Naive B cell (primary cell): ENCODE measurements at regions not wholly inside any gene's neighbourhood (a gene's known extent, or its start where the extent isn't known, plus 50 kb on each side); places are given as distances from the start of the nearest gene placed in this dataset.

Experiments
- ATAC-seq, 2 donors: fragments of 150-1000 bp; cut with Tn5 transposase; 2 replicates each; pipeline ENCODE4 v1.10.0; 2021; ENCODE audit warnings: low read depth in 2 of 2, mild to moderate bottlenecking in 2 of 2, moderate library complexity in 2 of 2
- DNase-seq: peaks from one replicate; pipeline ENCODE4 v3.0.0; 2022
- H3K27ac Mint-ChIP-seq, 6 donors: one replicate each; pipeline ENCODE4 v1.8.0; 2020 to 2022; ENCODE audit warnings: mild to moderate bottlenecking in 6 of 6, mixed read lengths in 6 of 6, moderate library complexity in 5 of 6, inconsistent platforms in 2 of 6
- H3K27me3 Mint-ChIP-seq, 3 donors: one replicate each; pipeline ENCODE4 v1.8.0; 2021 to 2022; ENCODE audit warnings: mixed read lengths in 3 of 3, mild to moderate bottlenecking in 1 of 3
- H3K36me3 Mint-ChIP-seq, 2 donors: one replicate each; pipeline ENCODE4 v1.8.0; 2020 to 2022; ENCODE audit warnings: mixed read lengths in 2 of 2, inconsistent platforms in 1 of 2, mild to moderate bottlenecking in 1 of 2
- H3K4me1 Mint-ChIP-seq, 3 donors: one replicate each; pipeline ENCODE4 v1.8.0; 2020 to 2022; ENCODE audit warnings: mixed read lengths in 3 of 3, inconsistent platforms in 1 of 3, mild to moderate bottlenecking in 1 of 3, moderate library complexity in 1 of 3
- H3K4me3 Mint-ChIP-seq, 8 donors: one replicate each; pipeline ENCODE4 v1.8.0; 2020 to 2022; ENCODE audit warnings: mild to moderate bottlenecking in 8 of 8, mixed read lengths in 8 of 8, moderate library complexity in 8 of 8, inconsistent platforms in 2 of 8
- H3K9me3 Mint-ChIP-seq, 7 donors: one replicate each; pipeline ENCODE4 v1.8.0; 2020 to 2022; ENCODE audit warnings: mixed read lengths in 7 of 7, mild to moderate bottlenecking in 5 of 7, inconsistent platforms in 2 of 7, moderate library complexity in 1 of 7

- H3K27ac Mint-ChIP-seq, result no peak overlapping the region
- DNase-seq (no peak), ATAC-seq (no peak)
- H3K36me3 Mint-ChIP-seq, result peaks cover 0 to 10% of the 10 kb centered on the region in 2 donors
- H3K4me1 Mint-ChIP-seq, result peaks cover 1 to 2% (median 1%) of the 10 kb centered on the region in 3 donors
- H3K4me3 Mint-ChIP-seq, result no peak overlapping the region
- H3K27me3 Mint-ChIP-seq, result peaks cover 1 to 27% (median 19%) of the 10 kb centered on the region in 3 donors
- peaks cover 0 to 3% (median 0%) of the 10 kb centered on the region in 7 donors for H3K9me3 Mint-ChIP-seq
Measured at GRCh38 chr9:99572567-99572966, 249.1 kb upstream of the NR4A3 start.

GRCh38 chr9:99573085-99573484 lies 248.6 kb upstream of the NR4A3 start:
- DNase-seq (no peak), ATAC-seq (no peak)
- Mint-ChIP-seq H3K27ac (no peak overlapping the region), H3K4me3 (no peak overlapping the region), H3K27me3 (peaks cover 0 to 24% (median 17%) of the 10 kb centered on the region in 3 donors), H3K9me3 (peaks cover 0 to 3% (median 0%) of the 10 kb centered on the region in 7 donors), H3K36me3 (peaks cover 0 to 10% of the 10 kb centered on the region in 2 donors), H3K4me1 (no peaks in the 10 kb centered on the region)

GRCh38 chr9:99573886-99574285 lies 247.8 kb upstream of the NR4A3 start:
- H3K4me3 Mint-ChIP-seq, result no peak overlapping the region
- no peaks in the 10 kb centered on the region for H3K4me1 Mint-ChIP-seq
- H3K9me3 Mint-ChIP-seq, result peaks cover 0 to 5% (median 0%) of the 10 kb centered on the region in 7 donors
- H3K27ac Mint-ChIP-seq, result no peak overlapping the region
- peaks cover 0 to 10% of the 10 kb centered on the region in 2 donors for H3K36me3 Mint-ChIP-seq
- H3K27me3 Mint-ChIP-seq, result peaks cover 0 to 24% (median 17%) of the 10 kb centered on the region in 3 donors
- no peak for DNase-seq
- ATAC-seq, result no peak

GRCh38 chr9:99576002-99576401 lies 245.7 kb upstream of the NR4A3 start:
- H3K9me3 Mint-ChIP-seq, result peaks cover 0 to 8% (median 0%) of the 10 kb centered on the region in 7 donors
- H3K4me3 Mint-ChIP-seq, result no peak overlapping the region
- H3K27me3 Mint-ChIP-seq, result peaks cover 0 to 15% (median 9%) of the 10 kb centered on the region in 3 donors
- no peak for ATAC-seq
- H3K36me3 Mint-ChIP-seq, result peaks cover 0 to 10% of the 10 kb centered on the region in 2 donors
- DNase-seq, result no peak
- peaks cover 0 to 6% (median 0%) of the 10 kb centered on the region in 3 donors for H3K4me1 Mint-ChIP-seq
- no peak overlapping the region for H3K27ac Mint-ChIP-seq

- H3K4me1 Mint-ChIP-seq, result peaks cover 0 to 6% (median 0%) of the 10 kb centered on the region in 3 donors
- peaks cover 0 to 8% (median 0%) of the 10 kb centered on the region in 7 donors for H3K9me3 Mint-ChIP-seq
- peaks cover 0 to 9% of the 10 kb centered on the region in 2 donors for H3K36me3 Mint-ChIP-seq
- DNase-seq (no peak), ATAC-seq (no peak)
- peaks cover 0 to 10% (median 6%) of the 10 kb centered on the region in 3 donors for H3K27me3 Mint-ChIP-seq
- no peak overlapping the region for H3K27ac Mint-ChIP-seq
- H3K4me3 Mint-ChIP-seq, result no peak overlapping the region
Measured at GRCh38 chr9:99576876-99577275, 244.8 kb upstream of the NR4A3 start.

GRCh38 chr9:99577351-99577750 lies 244.3 kb upstream of the NR4A3 start:
- Mint-ChIP-seq H3K4me1 (peaks cover 0 to 6% (median 0%) of the 10 kb centered on the region in 3 donors), H3K36me3 (peaks cover 0 to 4% of the 10 kb centered on the region in 2 donors), H3K27ac (no peak overlapping the region), H3K4me3 (no peak overlapping the region), H3K9me3 (peaks cover 0 to 6% (median 0%) of the 10 kb centered on the region in 7 donors), H3K27me3 (peaks cover 0 to 5% (median 2%) of the 10 kb centered on the region in 3 donors)
- ATAC-seq, result no peak
- DNase-seq, result no peak

- peaks cover 4 to 17% (median 5%) of the 10 kb centered on the region in 3 donors for H3K4me1 Mint-ChIP-seq
- H3K36me3 Mint-ChIP-seq, result no peaks in the 10 kb centered on the region
- H3K4me3 Mint-ChIP-seq, result no peak overlapping the region
- H3K27ac Mint-ChIP-seq, result no peak overlapping the region
- ATAC-seq (no peak), DNase-seq (no peak)
- H3K27me3 Mint-ChIP-seq, result no peaks in the 10 kb centered on the region
- peaks cover 0 to 4% (median 0%) of the 10 kb centered on the region in 7 donors for H3K9me3 Mint-ChIP-seq
Measured at GRCh38 chr9:99578666-99579065, 243.0 kb upstream of the NR4A3 start.

- Mint-ChIP-seq H3K27me3 (no peaks in the 10 kb centered on the region), H3K27ac (peak overlapping the region in 3 of 6 donors; percentile 4 to 44 (median 18)), H3K4me1 (peaks cover 4 to 18% (median 5%) of the 10 kb centered on the region in 3 donors), H3K9me3 (peaks cover 0 to 5% (median 0%) of the 10 kb centered on the region in 7 donors), H3K4me3 (no peak overlapping the region), H3K36me3 (no peaks in the 10 kb centered on the region)
- DNase-seq (no peak), ATAC-seq (peak; percentile 41 to 61)
Measured at GRCh38 chr9:99579964-99580363, 241.7 kb upstream of the NR4A3 start.

- H3K27me3 Mint-ChIP-seq, result no peaks in the 10 kb centered on the region
- no peaks in the 10 kb centered on the region for H3K36me3 Mint-ChIP-seq
- peaks cover 0 to 5% (median 0%) of the 10 kb centered on the region in 7 donors for H3K9me3 Mint-ChIP-seq
- DNase-seq (peak; percentile 19), ATAC-seq (peak; percentile 27 to 69)
- peaks cover 4 to 18% (median 5%) of the 10 kb centered on the region in 3 donors for H3K4me1 Mint-ChIP-seq
- H3K27ac Mint-ChIP-seq, result peak overlapping the region in 1 of 6 donors; percentile 41
- H3K4me3 Mint-ChIP-seq, result peak overlapping the region in 2 of 8 donors; percentile 9 to 26
Measured at GRCh38 chr9:99582814-99583213, 238.9 kb upstream of the NR4A3 start.

- peaks cover 19 to 25% (median 24%) of the 10 kb centered on the region in 3 donors for H3K4me1 Mint-ChIP-seq
- H3K36me3 Mint-ChIP-seq, result peaks cover 0 to 5% of the 10 kb centered on the region in 2 donors
- H3K27me3 Mint-ChIP-seq, result no peaks in the 10 kb centered on the region
- DNase-seq (no peak), ATAC-seq (no peak)
- H3K9me3 Mint-ChIP-seq, result peaks cover 0 to 12% (median 1%) of the 10 kb centered on the region in 7 donors
- no peak overlapping the region for H3K4me3 Mint-ChIP-seq
- no peak overlapping the region for H3K27ac Mint-ChIP-seq
Measured at GRCh38 chr9:99588299-99588698, 233.4 kb upstream of the NR4A3 start.

GRCh38 chr9:99588747-99589146 lies 232.9 kb upstream of the NR4A3 start:
- no peak for ATAC-seq
- Mint-ChIP-seq H3K4me1 (peaks cover 20 to 29% (median 25%) of the 10 kb centered on the region in 3 donors), H3K4me3 (no peak overlapping the region), H3K9me3 (peaks cover 0 to 12% (median 0%) of the 10 kb centered on the region in 7 donors), H3K36me3 (peaks cover 0 to 5% of the 10 kb centered on the region in 2 donors), H3K27me3 (no peaks in the 10 kb centered on the region), H3K27ac (no peak overlapping the region)
- DNase-seq, result no peak

- Mint-ChIP-seq H3K36me3 (peaks cover 0 to 5% of the 10 kb centered on the region in 2 donors), H3K9me3 (peaks cover 0 to 12% (median 0%) of the 10 kb centered on the region in 7 donors), H3K27ac (peak overlapping the region; percentile 12 to 99 (median 74)), H3K4me3 (peak overlapping the region in 6 of 8 donors; percentile 42 to 76 (median 51)), H3K4me1 (peaks cover 25 to 36% (median 32%) of the 10 kb centered on the region in 3 donors), H3K27me3 (no peaks in the 10 kb centered on the region)
- DNase-seq, result no peak
- no peak for ATAC-seq
Measured at GRCh38 chr9:99590410-99590809, 231.3 kb upstream of the NR4A3 start.

GRCh38 chr9:99590840-99591239 lies 230.8 kb upstream of the NR4A3 start:
- peaks cover 30 to 41% (median 36%) of the 10 kb centered on the region in 3 donors for H3K4me1 Mint-ChIP-seq
- H3K36me3 Mint-ChIP-seq, result peaks cover 0 to 5% of the 10 kb centered on the region in 2 donors
- peak overlapping the region; percentile 40 to 99 (median 74) for H3K27ac Mint-ChIP-seq
- no peaks in the 10 kb centered on the region for H3K27me3 Mint-ChIP-seq
- DNase-seq (peak; percentile 35), ATAC-seq (peak; percentile 41 to 45)
- peaks cover 0 to 12% (median 0%) of the 10 kb centered on the region in 7 donors for H3K9me3 Mint-ChIP-seq
- peak overlapping the region in 7 of 8 donors; percentile 42 to 76 (median 56) for H3K4me3 Mint-ChIP-seq

- H3K27me3 Mint-ChIP-seq, result no peaks in the 10 kb centered on the region
- peaks cover 0 to 12% (median 0%) of the 10 kb centered on the region in 7 donors for H3K9me3 Mint-ChIP-seq
- H3K4me3 Mint-ChIP-seq, result no peak overlapping the region
- no peak for ATAC-seq
- peaks cover 30 to 49% (median 43%) of the 10 kb centered on the region in 3 donors for H3K4me1 Mint-ChIP-seq
- no peak for DNase-seq
- H3K36me3 Mint-ChIP-seq, result peaks cover 0 to 5% of the 10 kb centered on the region in 2 donors
- peak overlapping the region in 3 of 6 donors; percentile 30 to 79 (median 63) for H3K27ac Mint-ChIP-seq
Measured at GRCh38 chr9:99591770-99592169, 229.9 kb upstream of the NR4A3 start.
